ENCODE measurements at regions not wholly inside any gene's neighbourhood (a gene's known extent, or its start where the extent isn't known, plus 50 kb on each side); places are given as distances from the start of the nearest gene placed in this dataset.
"Not testable (repeated sequence)": the region's sequence is repeated elsewhere in the genome, so short reads cannot be mapped to it uniquely, and the experiment has no call there.

- H3K4me1 ChIP-seq (ENCODE audit: control insufficient read depth, insufficient read depth, low read length): no peaks in the 10 kb centered on the region
- DNase-seq (no peak), ATAC-seq (no peak)
- no peaks in the 10 kb centered on the region for H3K36me3 ChIP-seq (ENCODE audit: control insufficient read depth, insufficient read depth, low read length)
- H3K4me3 ChIP-seq (ENCODE audit: low read length): no peak overlapping the region
- no peak overlapping the region for H3K27ac ChIP-seq (ENCODE audit: low read length)
- H3K36me3 Mint-ChIP-seq: no peaks in the 10 kb centered on the region
- intact Hi-C loops (cut with micrococcal nuclease): no loop called here
- no peaks in the 10 kb centered on the region for H3K27me3 Mint-ChIP-seq (ENCODE audit: low read depth in 2 of 2)
- no peaks in the 10 kb centered on the region for H3K9me3 ChIP-seq (ENCODE audit: control insufficient read depth, insufficient read depth, low read length)
- no peaks in the 10 kb centered on the region for H3K9me3 Mint-ChIP-seq
- no peaks in the 10 kb centered on the region for H3K27me3 ChIP-seq (ENCODE audit: control insufficient read depth, insufficient read depth, low read length)
- no peak overlapping the region for H3K27ac Mint-ChIP-seq
- TF ChIP-seq CTCF (IDR thresholded peaks at IDR 0.05): no peak
- H3K4me3 Mint-ChIP-seq: no peak overlapping the region
- H3K4me1 Mint-ChIP-seq: no peaks in the 10 kb centered on the region
- WGBS (ENCODE audit: insufficient coverage): 81% methylated on average over 3 of the region's 3 CpGs
Measured at GRCh38 chr3:40901298-40901697, 298.0 kb upstream of the CTNNB1 start.

- Histone ChIP-seq H3K27ac (ENCODE audit: low read length) (no peak overlapping the region), H3K9me3 (ENCODE audit: control insufficient read depth, insufficient read depth, low read length) (no peaks in the 10 kb centered on the region), H3K4me1 (ENCODE audit: control insufficient read depth, insufficient read depth, low read length) (no peaks in the 10 kb centered on the region), H3K4me3 (ENCODE audit: low read length) (no peak overlapping the region), H3K27me3 (ENCODE audit: control insufficient read depth, insufficient read depth, low read length) (no peaks in the 10 kb centered on the region), H3K36me3 (ENCODE audit: control insufficient read depth, insufficient read depth, low read length) (no peaks in the 10 kb centered on the region)
- Mint-ChIP-seq H3K4me1 (no peaks in the 10 kb centered on the region), H3K4me3 (no peak overlapping the region), H3K36me3 (no peaks in the 10 kb centered on the region), H3K9me3 (no peaks in the 10 kb centered on the region), H3K27me3 (ENCODE audit: low read depth in 2 of 2) (no peaks in the 10 kb centered on the region), H3K27ac (no peak overlapping the region)
- ATAC-seq: no peak
- intact Hi-C loops (cut with micrococcal nuclease): no loop called here
- no peak for DNase-seq
- no peak for TF ChIP-seq CTCF (IDR thresholded peaks at IDR 0.05)
Measured at GRCh38 chr3:40901796-40902195, 297.5 kb upstream of the CTNNB1 start.

- H3K9me3 Mint-ChIP-seq; H3K27me3 ChIP-seq (ENCODE audit: control insufficient read depth, insufficient read depth, low read length); H3K27ac ChIP-seq (ENCODE audit: low read length); ATAC-seq; H3K27me3 Mint-ChIP-seq (ENCODE audit: low read depth in 2 of 2); H3K36me3 Mint-ChIP-seq; H3K27ac Mint-ChIP-seq; H3K4me1 Mint-ChIP-seq; H3K36me3 ChIP-seq (ENCODE audit: control insufficient read depth, insufficient read depth, low read length); H3K4me3 ChIP-seq (ENCODE audit: low read length); H3K4me1 ChIP-seq (ENCODE audit: control insufficient read depth, insufficient read depth, low read length); H3K9me3 ChIP-seq (ENCODE audit: control insufficient read depth, insufficient read depth, low read length); DNase-seq; intact Hi-C loops (cut with micrococcal nuclease); H3K4me3 Mint-ChIP-seq: not testable (repeated sequence)
- 88% methylated on average over 24 of the region's 26 CpGs for WGBS (ENCODE audit: insufficient coverage)
Measured at GRCh38 chr3:40907907-40908465, 291.3 kb upstream of the CTNNB1 start.

GRCh38 chr3:40908612-40909011, 290.7 kb upstream of the CTNNB1 start:
- no peak overlapping the region for H3K4me3 Mint-ChIP-seq
- DNase-seq (no peak), ATAC-seq (no peak)
- H3K27ac Mint-ChIP-seq: no peak overlapping the region
- no peaks in the 10 kb centered on the region for H3K36me3 Mint-ChIP-seq
- no peak overlapping the region for H3K27ac ChIP-seq (ENCODE audit: low read length)
- H3K27me3 ChIP-seq (ENCODE audit: control insufficient read depth, insufficient read depth, low read length): no peaks in the 10 kb centered on the region
- no peaks in the 10 kb centered on the region for H3K36me3 ChIP-seq (ENCODE audit: control insufficient read depth, insufficient read depth, low read length)
- no peak overlapping the region for H3K4me3 ChIP-seq (ENCODE audit: low read length)
- TF ChIP-seq CTCF (IDR thresholded peaks at IDR 0.05): no peak
- H3K4me1 ChIP-seq (ENCODE audit: control insufficient read depth, insufficient read depth, low read length): no peaks in the 10 kb centered on the region
- no peaks in the 10 kb centered on the region for H3K9me3 ChIP-seq (ENCODE audit: control insufficient read depth, insufficient read depth, low read length)
- H3K4me1 Mint-ChIP-seq: no peaks in the 10 kb centered on the region
- intact Hi-C loops (cut with micrococcal nuclease): no loop called here
- WGBS (ENCODE audit: insufficient coverage): 90% methylated on average over 2 of the region's 3 CpGs
- H3K9me3 Mint-ChIP-seq: no peaks in the 10 kb centered on the region
- peaks cover 0 to 2% of the 10 kb centered on the region in 2 donors for H3K27me3 Mint-ChIP-seq (ENCODE audit: low read depth in 2 of 2)

All from natural killer cell (primary cell).